PC-9 (cell line): ENCODE measurements at regions not wholly inside any gene's neighbourhood (a gene's known extent, or its start where the extent isn't known, plus 50 kb on each side); places are given as distances from the start of the nearest gene placed in this dataset.

Source experiments
- CTCF ChIP-seq: fragments of 200-600 bp; sonication (generic); conservative IDR thresholded peaks from 2 replicates; pipeline ENCODE4 v1.6.1; 2017; ENCODE audit warnings: mixed run types, antibody characterized with exemption, mild to moderate bottlenecking, moderate library complexity
- EZH2 ChIP-seq: fragments of 200-600 bp; sonication (generic); IDR thresholded peaks from 2 replicates; pipeline ENCODE4 v1.8.0; 2017; ENCODE audit warnings: antibody characterized with exemption, low read depth

- no peak for TF ChIP-seq CTCF
- no peak for TF ChIP-seq EZH2
These were observed 1176.2 kb upstream of the IGFBP7 start for GRCh38 chr4:58286335-58286734.
